H1 (cell line): ENCODE measurements at regions not wholly inside any gene's neighbourhood (a gene's known extent, or its start where the extent isn't known, plus 50 kb on each side); places are given as distances from the start of the nearest gene placed in this dataset.

Source experiments
- BRCA1 ChIP-seq: IDR thresholded peaks from 2 replicates; pipeline ENCODE4 v1.6.1; 2012; ENCODE audit warnings: low read depth, low read length, improper control_type of control experiment
- CEBPB ChIP-seq: IDR thresholded peaks from 2 replicates; pipeline ENCODE4 v1.6.1; 2012; ENCODE audit warnings: low read depth, low read length
- CTBP2 ChIP-seq: IDR thresholded peaks from 2 replicates; pipeline ENCODE4 v1.7.0; 2011; ENCODE audit warnings: borderline replicate concordance, mild to moderate bottlenecking, moderate library complexity, mixed read lengths, low read length; ENCODE audit not compliant: insufficient read depth, insufficient read length
- CTCF ChIP-seq, 3 experiments: IDR thresholded peaks; 1 replicate in 2 of 3; 2 replicates in 1 of 3; pipeline versions ENCODE4 v1.5.1 to v1.6.1; 2011; ENCODE audit warnings: low read length in 3 of 3, mild to moderate bottlenecking in 3 of 3, inconsistent platforms in 2 of 3, low read depth in 1 of 3, moderate library complexity in 1 of 3; ENCODE audit not compliant: insufficient read depth in 1 of 3; ENCODE audit errors: control extremely low read depth in 1 of 3
- EZH2 ChIP-seq: fragments of 200-600 bp; sonication (generic); IDR thresholded peaks from 2 replicates; pipeline ENCODE4 v1.7.1; 2012; ENCODE audit warnings: low read depth, mild to moderate bottlenecking, moderate library complexity, low read length, inconsistent platforms; ENCODE audit not compliant: severe bottlenecking
- FOSL1 ChIP-seq: IDR thresholded peaks from 2 replicates; pipeline ENCODE4 v1.6.1; 2011; ENCODE audit warnings: mild to moderate bottlenecking, low read depth, low read length, moderate library complexity; ENCODE audit not compliant: insufficient read depth
- POLR2A ChIP-seq, 2 experiments: IDR thresholded peaks; 1 replicate in 1 of 2; 2 replicates in 1 of 2; pipeline ENCODE4 v1.6.1; 2011; ENCODE audit warnings: low read depth in 2 of 2, low read length in 2 of 2, mild to moderate bottlenecking in 2 of 2; ENCODE audit errors: control extremely low read depth in 1 of 2
- POLR2AphosphoS5 ChIP-seq: IDR thresholded peaks from 2 replicates; pipeline ENCODE4 v1.6.1; 2011; ENCODE audit warnings: low read depth, low read length
- SP1 ChIP-seq: IDR thresholded peaks from 2 replicates; pipeline ENCODE4 v1.6.1; 2011; ENCODE audit warnings: low read depth, low read length
- SUZ12 ChIP-seq: fragments of 200-600 bp; sonication (generic); IDR thresholded peaks from 2 replicates; pipeline ENCODE4 v1.6.1; 2012; ENCODE audit warnings: mild to moderate bottlenecking, inconsistent platforms, low read length, moderate library complexity, mixed read lengths

DNA sequence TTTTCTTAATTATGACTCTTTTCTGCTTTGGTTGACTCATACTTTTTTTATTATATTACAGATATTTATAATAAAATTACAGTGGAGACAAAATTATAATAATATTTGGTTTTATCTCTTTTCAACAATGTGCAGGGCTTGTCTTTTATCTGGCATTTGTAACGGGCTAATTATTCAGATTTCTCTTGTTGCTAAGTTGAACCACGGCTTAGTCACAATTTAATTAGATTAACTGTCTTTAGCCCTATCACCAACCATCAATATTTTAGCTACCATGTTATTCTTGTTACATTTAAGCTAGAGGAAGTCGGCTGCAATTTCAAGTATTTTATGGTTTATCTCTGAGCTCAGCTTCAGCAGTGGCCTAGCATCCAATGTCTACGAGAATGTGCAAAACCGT, 798.9 kb upstream of the CA10 start:
- no peak for TF ChIP-seq FOSL1
- no peak for TF ChIP-seq POLR2AphosphoS5
- no peak for TF ChIP-seq BRCA1
- no peak for TF ChIP-seq CTCF (IDR thresholded peaks at IDR 0.05; ENCODE audit: control extremely low read depth in 1 of 3, insufficient read depth in 1 of 3, low read depth in 1 of 3, low read length in 3 of 3)
- TF ChIP-seq SP1: no peak
- no peak for TF ChIP-seq EZH2
- TF ChIP-seq POLR2A (IDR thresholded peaks at IDR 0.05; ENCODE audit: control extremely low read depth in 1 of 2, low read depth in 2 of 2, low read length in 2 of 2): no peak
- TF ChIP-seq CTBP2: no peak
- TF ChIP-seq CEBPB: no peak
- no peak for TF ChIP-seq SUZ12
